ENCODE measurements at regions not wholly inside any gene's neighbourhood (a gene's known extent, or its start where the extent isn't known, plus 50 kb on each side); places are given as distances from the start of the nearest gene placed in this dataset.

GRCh38 chr18:77990131-77990530 lies 740.5 kb downstream of the GALR1 start:
- Histone ChIP-seq H3K4me3 (ENCODE audit: insufficient read depth in 1 of 2, low read depth in 1 of 2, low read length in 2 of 2) (no peak overlapping the region), H2BK120ac (ENCODE audit: low read depth, low read length) (no peak overlapping the region), H4K91ac (ENCODE audit: low read length) (no peak overlapping the region), H3K14ac (ENCODE audit: low read length in 2 of 2) (no peak overlapping the region), H3K9ac (ENCODE audit: low read length) (no peak overlapping the region), H3K27me3 (ENCODE audit: control insufficient read depth in 1 of 2, insufficient read depth in 1 of 2, low read length in 2 of 2) (no peaks in the 10 kb centered on the region), H3K18ac (ENCODE audit: low read depth in 1 of 2, low read length in 2 of 2) (no peak overlapping the region), H3K4me2 (ENCODE audit: low read length, poor library complexity, severe bottlenecking) (no peak overlapping the region), H2AFZ (ENCODE audit: low read depth, low read length) (no peak overlapping the region), H3K79me1 (replicated peaks; ENCODE audit: low read length, poor library complexity, severe bottlenecking) (no peaks in the 10 kb centered on the region), H2BK12ac (ENCODE audit: low read length in 2 of 2) (no peak overlapping the region), H2BK15ac (ENCODE audit: low read depth, poor library complexity, severe bottlenecking) (no peak overlapping the region), H3K4ac (ENCODE audit: low read depth in 1 of 2, low read length in 2 of 2) (no peak overlapping the region), H3K36me3 (ENCODE audit: control insufficient read depth in 1 of 2, insufficient read depth in 2 of 2, low read depth in 1 of 2, low read length in 2 of 2) (no peaks in the 10 kb centered on the region), H3K4me1 (ENCODE audit: control insufficient read depth, insufficient read depth, low read depth, low read length) (no peaks in the 10 kb centered on the region), H3K9me3 (ENCODE audit: control insufficient read depth, low read length) (peaks cover 24% of the 10 kb centered on the region), H2AK5ac (ENCODE audit: low read length, severe bottlenecking) (no peak overlapping the region), H2BK5ac (ENCODE audit: low read depth, low read length, poor library complexity, severe bottlenecking) (no peak overlapping the region), H4K8ac (ENCODE audit: low read length) (no peak overlapping the region), H3K27ac (ENCODE audit: low read length, poor library complexity, severe bottlenecking) (no peak overlapping the region), H3K23ac (ENCODE audit: low read length in 2 of 2) (no peak overlapping the region)
- no peak for DNase-seq
- 90% methylated on average over 12 of the region's 12 CpGs for WGBS

GRCh38 chr18:77990901-77991300 lies 741.3 kb downstream of the GALR1 start:
- no peaks in the 10 kb centered on the region for H3K4me1 ChIP-seq (ENCODE audit: control insufficient read depth, insufficient read depth, low read depth, low read length)
- no peak overlapping the region for H3K4ac ChIP-seq (ENCODE audit: low read depth in 1 of 2, low read length in 2 of 2)
- H3K9me3 ChIP-seq (ENCODE audit: control insufficient read depth, low read length): peaks cover 24% of the 10 kb centered on the region
- no peak overlapping the region for H3K4me3 ChIP-seq (ENCODE audit: insufficient read depth in 1 of 2, low read depth in 1 of 2, low read length in 2 of 2)
- H2BK5ac ChIP-seq (ENCODE audit: low read depth, low read length, poor library complexity, severe bottlenecking): no peak overlapping the region
- no peaks in the 10 kb centered on the region for H3K79me1 ChIP-seq (replicated peaks; ENCODE audit: low read length, poor library complexity, severe bottlenecking)
- H3K27me3 ChIP-seq (ENCODE audit: control insufficient read depth in 1 of 2, insufficient read depth in 1 of 2, low read length in 2 of 2): no peaks in the 10 kb centered on the region
- no peak overlapping the region for H4K8ac ChIP-seq (ENCODE audit: low read length)
- H3K27ac ChIP-seq (ENCODE audit: low read length, poor library complexity, severe bottlenecking): no peak overlapping the region
- 90% methylated on average over 7 of the region's 13 CpGs for WGBS
- H2BK12ac ChIP-seq (ENCODE audit: low read length in 2 of 2): no peak overlapping the region
- H3K23ac ChIP-seq (ENCODE audit: low read length in 2 of 2): no peak overlapping the region
- H3K18ac ChIP-seq (ENCODE audit: low read depth in 1 of 2, low read length in 2 of 2): no peak overlapping the region
- H2AK5ac ChIP-seq (ENCODE audit: low read length, severe bottlenecking): no peak overlapping the region
- no peak overlapping the region for H2AFZ ChIP-seq (ENCODE audit: low read depth, low read length)
- H3K36me3 ChIP-seq (ENCODE audit: control insufficient read depth in 1 of 2, insufficient read depth in 2 of 2, low read depth in 1 of 2, low read length in 2 of 2): no peaks in the 10 kb centered on the region
- no peak overlapping the region for H2BK15ac ChIP-seq (ENCODE audit: low read depth, poor library complexity, severe bottlenecking)
- no peak overlapping the region for H3K14ac ChIP-seq (ENCODE audit: low read length in 2 of 2)
- H3K4me2 ChIP-seq (ENCODE audit: low read length, poor library complexity, severe bottlenecking): no peak overlapping the region
- no peak overlapping the region for H2BK120ac ChIP-seq (ENCODE audit: low read depth, low read length)
- no peak overlapping the region for H4K91ac ChIP-seq (ENCODE audit: low read length)
- DNase-seq: no peak
- H3K9ac ChIP-seq (ENCODE audit: low read length): no peak overlapping the region

- Histone ChIP-seq H2BK5ac (ENCODE audit: low read depth, low read length, poor library complexity, severe bottlenecking) (no peak overlapping the region), H3K23ac (ENCODE audit: low read length in 2 of 2) (no peak overlapping the region), H4K8ac (ENCODE audit: low read length) (no peak overlapping the region), H3K14ac (ENCODE audit: low read length in 2 of 2) (no peak overlapping the region), H3K18ac (ENCODE audit: low read depth in 1 of 2, low read length in 2 of 2) (no peak overlapping the region), H2BK12ac (ENCODE audit: low read length in 2 of 2) (no peak overlapping the region), H3K9me3 (ENCODE audit: control insufficient read depth, low read length) (peaks cover 24% of the 10 kb centered on the region), H3K36me3 (ENCODE audit: control insufficient read depth in 1 of 2, insufficient read depth in 2 of 2, low read depth in 1 of 2, low read length in 2 of 2) (no peaks in the 10 kb centered on the region), H2AK5ac (ENCODE audit: low read length, severe bottlenecking) (no peak overlapping the region), H3K4me1 (ENCODE audit: control insufficient read depth, insufficient read depth, low read depth, low read length) (no peaks in the 10 kb centered on the region), H2BK120ac (ENCODE audit: low read depth, low read length) (no peak overlapping the region), H4K91ac (ENCODE audit: low read length) (no peak overlapping the region), H3K9ac (ENCODE audit: low read length) (no peak overlapping the region), H2AFZ (ENCODE audit: low read depth, low read length) (no peak overlapping the region), H3K27ac (ENCODE audit: low read length, poor library complexity, severe bottlenecking) (no peak overlapping the region), H2BK15ac (ENCODE audit: low read depth, poor library complexity, severe bottlenecking) (no peak overlapping the region), H3K27me3 (ENCODE audit: control insufficient read depth in 1 of 2, insufficient read depth in 1 of 2, low read length in 2 of 2) (no peaks in the 10 kb centered on the region), H3K4me3 (ENCODE audit: insufficient read depth in 1 of 2, low read depth in 1 of 2, low read length in 2 of 2) (no peak overlapping the region), H3K4me2 (ENCODE audit: low read length, poor library complexity, severe bottlenecking) (no peak overlapping the region), H3K79me1 (replicated peaks; ENCODE audit: low read length, poor library complexity, severe bottlenecking) (no peaks in the 10 kb centered on the region), H3K4ac (ENCODE audit: low read depth in 1 of 2, low read length in 2 of 2) (no peak overlapping the region)
- 83% methylated on average over 8 of the region's 8 CpGs for WGBS
- no peak for DNase-seq
Observed at GRCh38 chr18:77992057-77992456, 742.4 kb downstream of the GALR1 start.

- Histone ChIP-seq H3K9ac (ENCODE audit: low read length) (no peak overlapping the region), H2AK5ac (ENCODE audit: low read length, severe bottlenecking) (no peak overlapping the region), H3K27ac (ENCODE audit: low read length, poor library complexity, severe bottlenecking) (no peak overlapping the region), H4K8ac (ENCODE audit: low read length) (no peak overlapping the region), H3K4me1 (ENCODE audit: control insufficient read depth, insufficient read depth, low read depth, low read length) (no peaks in the 10 kb centered on the region), H3K4me3 (ENCODE audit: insufficient read depth in 1 of 2, low read depth in 1 of 2, low read length in 2 of 2) (no peak overlapping the region), H3K4me2 (ENCODE audit: low read length, poor library complexity, severe bottlenecking) (no peak overlapping the region), H2BK15ac (ENCODE audit: low read depth, poor library complexity, severe bottlenecking) (no peak overlapping the region), H2BK12ac (ENCODE audit: low read length in 2 of 2) (no peak overlapping the region), H3K36me3 (ENCODE audit: control insufficient read depth in 1 of 2, insufficient read depth in 2 of 2, low read depth in 1 of 2, low read length in 2 of 2) (no peaks in the 10 kb centered on the region), H2BK5ac (ENCODE audit: low read depth, low read length, poor library complexity, severe bottlenecking) (no peak overlapping the region), H2AFZ (ENCODE audit: low read depth, low read length) (no peak overlapping the region), H3K18ac (ENCODE audit: low read depth in 1 of 2, low read length in 2 of 2) (no peak overlapping the region), H3K4ac (ENCODE audit: low read depth in 1 of 2, low read length in 2 of 2) (no peak overlapping the region), H3K79me1 (replicated peaks; ENCODE audit: low read length, poor library complexity, severe bottlenecking) (no peaks in the 10 kb centered on the region), H2BK120ac (ENCODE audit: low read depth, low read length) (no peak overlapping the region), H4K91ac (ENCODE audit: low read length) (no peak overlapping the region), H3K14ac (ENCODE audit: low read length in 2 of 2) (no peak overlapping the region), H3K9me3 (ENCODE audit: control insufficient read depth, low read length) (peaks cover 24% of the 10 kb centered on the region), H3K27me3 (ENCODE audit: control insufficient read depth in 1 of 2, insufficient read depth in 1 of 2, low read length in 2 of 2) (no peaks in the 10 kb centered on the region), H3K23ac (ENCODE audit: low read length in 2 of 2) (no peak overlapping the region)
- no peak for DNase-seq
- WGBS: 88% methylated on average over 25 of the region's 25 CpGs
Observed at GRCh38 chr18:77993188-77993981, 743.7 kb downstream of the GALR1 start.

Measured in mesenchymal stem cell (in vitro differentiated cells and primary cell).